SJSA1 (cell line): ENCODE measurements at regions not wholly inside any gene's neighbourhood (a gene's known extent, or its start where the extent isn't known, plus 50 kb on each side); places are given as distances from the start of the nearest gene placed in this dataset.
"Not testable (repeated sequence)": the region's sequence is repeated elsewhere in the genome, so short reads cannot be mapped to it uniquely, and the experiment has no call there.

Experiments used
- DNase-seq, 2 experiments: peaks; one replicate each; pipeline ENCODE4 v3.0.0-alpha.2; 2015 to 2020; ENCODE audit warnings: low spot score in 2 of 2, low read depth in 1 of 2
- H3K27ac ChIP-seq: fragments of 250-450 bp; sonication (Bioruptor Pico); 2 replicates; pipeline ENCODE4 v1.5.1; 2020; ENCODE audit warnings: mild to moderate bottlenecking, moderate library complexity
- H3K27me3 ChIP-seq: fragments of 250-450 bp; sonication (Bioruptor Pico); replicated peaks from 2 replicates; pipeline ENCODE4 v1.5.1; 2020; ENCODE audit warnings: mild to moderate bottlenecking, moderate library complexity
- H3K36me3 ChIP-seq: fragments of 250-450 bp; sonication (Bioruptor Pico); 2 replicates; pipeline ENCODE4 v1.5.1; 2020; ENCODE audit warnings: mild to moderate bottlenecking
- H3K4me1 ChIP-seq: fragments of 250-450 bp; sonication (Bioruptor Pico); replicated peaks from 2 replicates; pipeline ENCODE4 v1.6.1; 2021; ENCODE audit warnings: mild to moderate bottlenecking
- H3K4me3 ChIP-seq: fragments of 250-450 bp; sonication (Bioruptor Pico); 2 replicates; pipeline ENCODE4 v1.5.1; 2020; ENCODE audit warnings: mild to moderate bottlenecking
- H3K9me3 ChIP-seq: fragments of 250-450 bp; sonication (Bioruptor Pico); replicated peaks from 2 replicates; pipeline ENCODE4 v1.5.1; 2020; ENCODE audit warnings: mild to moderate bottlenecking

DNA sequence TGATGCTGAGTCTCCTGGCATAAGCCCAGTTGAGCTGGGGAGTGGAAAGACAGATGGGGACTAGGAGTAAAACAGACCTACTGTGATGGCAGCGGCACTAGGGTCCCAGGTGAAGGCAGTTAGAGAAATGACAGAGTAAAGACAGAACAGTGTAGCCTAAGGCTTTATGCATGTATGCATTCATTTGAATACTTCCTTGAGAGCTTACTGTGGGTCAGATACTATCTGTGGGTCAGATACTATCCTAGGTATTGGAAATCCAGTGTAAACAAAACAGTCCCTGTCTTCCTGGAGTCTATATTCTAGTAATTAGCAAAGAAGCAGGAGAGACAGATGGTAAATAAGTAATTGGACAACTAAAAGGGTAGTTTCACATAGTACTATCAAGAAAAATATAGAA lies 73.7 kb upstream of the LRCH1 start:
- H3K27me3 ChIP-seq: no peaks in the 10 kb centered on the region
- H3K27ac ChIP-seq: no peak overlapping the region
- no peaks in the 10 kb centered on the region for H3K36me3 ChIP-seq
- H3K9me3 ChIP-seq: no peaks in the 10 kb centered on the region
- no peak overlapping the region for H3K4me3 ChIP-seq
- no peaks in the 10 kb centered on the region for H3K4me1 ChIP-seq
- DNase-seq: no peak

- DNase-seq: no peak
- no peak overlapping the region for H3K4me3 ChIP-seq
- no peaks in the 10 kb centered on the region for H3K9me3 ChIP-seq
- no peaks in the 10 kb centered on the region for H3K27me3 ChIP-seq
- no peaks in the 10 kb centered on the region for H3K36me3 ChIP-seq
- no peaks in the 10 kb centered on the region for H3K4me1 ChIP-seq
- no peak overlapping the region for H3K27ac ChIP-seq
These were observed 74.3 kb upstream of the LRCH1 start for GRCh38 chr13:46478651-46479050.

GRCh38 chr13:46476174-46476573 lies 76.8 kb upstream of the LRCH1 start:
- no peaks in the 10 kb centered on the region for H3K4me1 ChIP-seq

GRCh38 chr13:46475541-46475991 lies 77.4 kb upstream of the LRCH1 start:
- no peaks in the 10 kb centered on the region for H3K36me3 ChIP-seq
- H3K4me1 ChIP-seq: no peaks in the 10 kb centered on the region
- no peak overlapping the region for H3K4me3 ChIP-seq
- no peak overlapping the region for H3K27ac ChIP-seq
- no peaks in the 10 kb centered on the region for H3K9me3 ChIP-seq
- DNase-seq: no peak
- no peaks in the 10 kb centered on the region for H3K27me3 ChIP-seq

More at GRCh38 chr13:46476174-46476573, 76.8 kb upstream of the LRCH1 start:
- no peak overlapping the region for H3K4me3 ChIP-seq
- no peaks in the 10 kb centered on the region for H3K27me3 ChIP-seq
- no peaks in the 10 kb centered on the region for H3K36me3 ChIP-seq
- H3K9me3 ChIP-seq: no peaks in the 10 kb centered on the region
- H3K27ac ChIP-seq: no peak overlapping the region
- DNase-seq: no peak

DNA sequence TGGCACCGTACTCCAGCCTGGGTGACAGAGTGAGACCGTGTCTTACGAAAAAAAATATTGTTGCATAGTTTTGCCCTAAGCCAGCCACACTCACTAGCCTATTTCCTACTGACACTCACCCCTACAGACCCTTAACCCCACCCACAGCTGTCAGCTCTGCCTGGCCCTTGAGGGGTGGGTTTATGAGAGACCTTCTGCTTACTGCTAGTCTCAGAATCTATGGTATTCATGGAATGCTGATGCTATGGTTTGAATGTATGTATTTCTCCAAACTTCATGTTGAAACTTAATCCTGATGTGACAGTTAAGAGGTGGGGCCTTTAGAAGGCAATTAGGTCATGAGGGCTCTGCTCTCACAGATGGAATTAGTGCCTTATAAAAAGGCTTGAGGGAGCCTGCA lies 79.2 kb upstream of the LRCH1 start:
- DNase-seq: no peak
- H3K27me3 ChIP-seq: no peaks in the 10 kb centered on the region
- no peak overlapping the region for H3K27ac ChIP-seq
- H3K36me3 ChIP-seq: no peaks in the 10 kb centered on the region
- H3K4me3 ChIP-seq: no peak overlapping the region
- H3K9me3 ChIP-seq: no peaks in the 10 kb centered on the region
- no peaks in the 10 kb centered on the region for H3K4me1 ChIP-seq

GRCh38 chr13:46472384-46472783 lies 80.6 kb upstream of the LRCH1 start:
- no peak overlapping the region for H3K4me3 ChIP-seq
- no peaks in the 10 kb centered on the region for H3K36me3 ChIP-seq
- no peaks in the 10 kb centered on the region for H3K27me3 ChIP-seq
- no peak for DNase-seq
- no peak overlapping the region for H3K27ac ChIP-seq
- no peaks in the 10 kb centered on the region for H3K4me1 ChIP-seq
- H3K9me3 ChIP-seq: no peaks in the 10 kb centered on the region

DNA sequence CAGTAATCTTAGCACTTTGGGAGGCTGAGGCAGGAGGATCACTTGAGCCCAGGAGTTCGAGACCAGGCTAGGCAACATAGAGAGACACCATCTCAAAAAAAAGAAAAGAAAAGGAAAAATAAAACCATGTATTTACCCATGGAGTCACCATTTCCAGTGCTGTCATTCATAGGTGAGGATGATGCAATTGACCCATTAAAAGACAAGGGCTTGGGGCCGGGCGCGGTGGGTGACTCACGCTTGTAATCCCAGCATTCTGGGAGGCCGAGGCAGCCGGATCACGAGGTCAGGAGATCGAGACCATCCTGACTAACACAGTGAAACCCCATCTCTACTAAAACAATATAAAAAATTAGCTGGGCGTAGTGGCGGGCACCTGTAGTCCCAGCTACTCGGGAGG lies 82.6 kb upstream of the RUBCNL start:
- not testable (repeated sequence) for H3K27ac ChIP-seq, H3K9me3 ChIP-seq, DNase-seq, H3K36me3 ChIP-seq, H3K4me1 ChIP-seq, H3K27me3 ChIP-seq, H3K4me3 ChIP-seq

DNA sequence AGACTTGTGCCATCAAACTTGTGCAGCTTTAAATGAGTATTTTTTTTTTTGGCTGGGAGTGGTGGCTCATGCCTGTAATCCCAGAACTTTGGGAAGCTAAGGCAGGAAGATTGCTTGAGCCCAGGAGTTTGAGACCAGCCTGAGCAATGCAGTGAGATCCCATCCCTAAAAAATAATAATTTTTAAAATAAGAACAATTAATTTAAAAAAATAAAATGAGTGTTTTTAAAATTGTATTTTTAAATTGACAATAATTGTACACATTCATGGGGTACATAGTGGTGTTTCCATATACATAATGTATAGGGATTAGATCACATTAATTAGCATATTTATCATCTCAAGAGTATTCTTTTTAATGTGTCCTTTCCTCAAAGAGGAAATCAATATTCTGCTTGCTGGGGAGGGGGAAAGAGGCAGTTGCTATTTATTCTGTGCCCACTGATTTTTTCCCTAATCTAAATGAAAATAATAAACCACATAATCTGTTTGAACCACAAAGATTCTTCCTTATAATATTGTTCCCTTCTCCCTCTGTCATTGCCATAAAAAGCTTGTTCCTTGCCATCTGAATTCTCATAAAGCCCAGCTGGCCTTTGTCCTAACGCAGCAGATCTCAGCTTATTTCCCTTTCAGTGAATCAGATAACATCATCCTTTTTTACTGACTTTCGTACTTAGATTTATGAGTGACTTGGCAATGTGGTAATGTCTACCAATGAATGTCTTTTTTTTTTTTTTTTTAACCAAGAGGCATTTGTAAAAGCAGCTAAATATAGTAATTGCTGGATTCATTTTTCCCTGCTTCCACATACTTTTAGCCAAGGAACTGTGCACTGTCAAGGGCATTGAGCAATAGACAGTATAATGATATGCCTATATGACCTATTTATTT lies 81.8 kb upstream of the RUBCNL start:
- no peak overlapping the region for H3K4me3 ChIP-seq
- no peak for DNase-seq
- H3K4me1 ChIP-seq: no peaks in the 10 kb centered on the region
- no peaks in the 10 kb centered on the region for H3K36me3 ChIP-seq
- no peaks in the 10 kb centered on the region for H3K27me3 ChIP-seq
- H3K9me3 ChIP-seq: no peaks in the 10 kb centered on the region
- H3K27ac ChIP-seq: no peak overlapping the region

DNA sequence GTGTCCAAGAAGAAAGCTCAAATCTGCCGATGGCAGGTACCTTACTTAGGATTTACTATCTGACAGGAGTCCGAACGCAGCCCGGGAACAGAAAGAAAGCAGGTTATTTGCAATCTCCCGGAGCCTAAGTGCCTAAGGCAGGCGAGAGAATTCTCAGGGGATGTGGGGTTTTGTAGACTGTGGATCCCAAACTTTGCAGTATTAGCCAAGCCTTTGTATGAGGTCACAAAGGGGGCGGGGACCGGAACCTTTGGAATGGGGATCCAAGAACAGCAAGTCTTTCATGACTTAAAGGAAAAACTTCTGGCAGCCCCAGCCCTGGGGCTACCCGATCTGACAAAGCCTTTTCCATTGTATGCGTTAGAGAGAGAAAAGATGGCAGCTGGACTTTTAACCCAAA lies 80.6 kb upstream of the RUBCNL start:
- H3K4me1 ChIP-seq, H3K27ac ChIP-seq, H3K27me3 ChIP-seq, H3K36me3 ChIP-seq, DNase-seq, H3K4me3 ChIP-seq, H3K9me3 ChIP-seq: not testable (repeated sequence)

- not testable (repeated sequence) for H3K9me3 ChIP-seq, H3K36me3 ChIP-seq
These were observed 79.0 kb upstream of the RUBCNL start for GRCh38 chr13:46466074-46466473.

GRCh38 chr13:46463719-46464118 lies 76.7 kb upstream of the RUBCNL start:
- Histone ChIP-seq H3K4me3 (no peak overlapping the region), H3K36me3 (no peaks in the 10 kb centered on the region), H3K4me1 (no peaks in the 10 kb centered on the region), H3K9me3 (no peaks in the 10 kb centered on the region), H3K27me3 (no peaks in the 10 kb centered on the region), H3K27ac (no peak overlapping the region)
- DNase-seq: no peak

More at GRCh38 chr13:46466074-46466473, 79.0 kb upstream of the RUBCNL start:
- H3K4me1 ChIP-seq, H3K27me3 ChIP-seq, H3K4me3 ChIP-seq, DNase-seq, H3K27ac ChIP-seq: not testable (repeated sequence)

DNA sequence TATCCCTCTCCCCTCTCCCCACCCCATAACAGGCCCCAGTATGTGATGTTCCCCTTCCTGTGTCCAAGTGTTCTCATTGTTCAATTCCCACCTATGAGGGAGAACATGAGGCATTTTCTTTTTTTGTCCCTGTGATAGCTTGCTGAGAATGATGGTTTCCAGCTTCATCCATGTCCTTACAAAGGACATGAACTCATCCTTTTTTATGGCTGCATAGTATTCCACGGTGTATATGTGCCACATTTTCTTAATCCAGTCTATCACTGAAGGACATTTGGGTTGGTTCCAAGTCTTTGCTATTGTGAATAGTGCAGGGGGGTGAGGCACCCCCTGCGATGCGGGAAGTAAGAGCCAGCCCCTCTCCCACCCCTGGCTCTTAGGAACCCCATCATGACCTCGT lies 73.2 kb upstream of the RUBCNL start:
- H3K9me3 ChIP-seq, H3K27me3 ChIP-seq, H3K27ac ChIP-seq, H3K36me3 ChIP-seq, DNase-seq, H3K4me3 ChIP-seq, H3K4me1 ChIP-seq: not testable (repeated sequence)

DNA sequence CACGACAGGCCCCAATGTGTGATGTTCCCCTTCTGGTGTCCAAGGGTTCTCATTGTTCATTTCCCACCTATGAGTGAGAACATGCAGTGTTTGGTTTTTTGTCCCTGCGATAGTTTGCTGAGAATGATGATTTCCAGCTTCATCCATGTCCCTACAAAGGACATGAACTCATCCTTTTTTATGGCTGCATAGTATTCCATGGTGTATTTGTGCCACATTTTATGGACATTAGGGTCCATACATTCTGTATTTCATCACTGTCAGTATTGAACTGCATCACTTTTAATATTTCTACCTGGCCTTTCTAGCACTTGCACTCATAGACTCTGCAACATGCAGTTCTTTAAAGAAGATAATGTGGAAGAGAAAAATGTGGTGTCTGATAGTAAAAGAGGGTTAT lies 70.2 kb upstream of the RUBCNL start:
- not testable (repeated sequence) for H3K36me3 ChIP-seq, DNase-seq, H3K4me1 ChIP-seq, H3K27ac ChIP-seq, H3K27me3 ChIP-seq, H3K9me3 ChIP-seq, H3K4me3 ChIP-seq

DNA sequence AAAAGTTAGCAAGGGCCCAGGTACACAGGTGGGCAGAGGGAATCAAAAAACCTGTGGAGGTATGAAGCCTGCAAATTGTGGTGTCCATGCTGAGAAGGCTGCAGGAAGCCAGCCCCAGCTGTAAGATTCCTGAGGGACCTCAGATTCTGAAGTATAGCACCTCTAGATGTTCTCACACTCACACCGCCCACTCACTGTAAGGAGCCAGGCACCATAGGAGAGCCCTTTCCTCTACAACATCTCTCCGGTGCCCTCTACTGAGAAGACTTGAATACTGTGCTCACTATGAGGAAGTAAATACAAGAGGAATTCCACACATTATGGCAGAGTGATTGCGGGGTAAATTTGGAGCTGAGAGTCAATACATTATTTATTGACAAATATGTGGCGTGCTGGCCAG lies 68.9 kb upstream of the RUBCNL start:
- not testable (repeated sequence) for H3K4me3 ChIP-seq, H3K9me3 ChIP-seq, DNase-seq, H3K36me3 ChIP-seq, H3K27me3 ChIP-seq, H3K27ac ChIP-seq, H3K4me1 ChIP-seq

DNA sequence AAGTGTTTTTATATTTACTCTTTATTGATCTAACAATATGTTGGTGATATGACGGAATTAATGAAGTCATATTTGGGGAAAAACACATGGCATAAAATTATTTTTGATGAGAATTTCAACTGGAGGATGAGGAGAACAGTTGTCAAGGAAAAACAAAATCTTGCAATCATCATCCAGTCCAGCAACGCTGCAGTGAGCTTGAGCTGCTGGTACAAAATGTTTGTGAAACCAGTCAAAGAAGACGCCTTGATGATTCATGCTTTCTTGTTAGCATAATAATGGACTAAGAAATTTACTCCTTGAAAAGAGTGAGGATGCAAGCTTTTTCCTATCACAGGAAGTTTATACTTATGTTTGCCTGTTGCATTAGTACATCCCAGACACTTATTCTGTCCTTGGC lies 64.1 kb upstream of the RUBCNL start:
- H3K27me3 ChIP-seq, DNase-seq, H3K27ac ChIP-seq, H3K36me3 ChIP-seq, H3K4me1 ChIP-seq, H3K4me3 ChIP-seq, H3K9me3 ChIP-seq: not testable (repeated sequence)
